ENCODE measurements at regions not wholly inside any gene's neighbourhood (a gene's known extent, or its start where the extent isn't known, plus 50 kb on each side); places are given as distances from the start of the nearest gene placed in this dataset.

DNA sequence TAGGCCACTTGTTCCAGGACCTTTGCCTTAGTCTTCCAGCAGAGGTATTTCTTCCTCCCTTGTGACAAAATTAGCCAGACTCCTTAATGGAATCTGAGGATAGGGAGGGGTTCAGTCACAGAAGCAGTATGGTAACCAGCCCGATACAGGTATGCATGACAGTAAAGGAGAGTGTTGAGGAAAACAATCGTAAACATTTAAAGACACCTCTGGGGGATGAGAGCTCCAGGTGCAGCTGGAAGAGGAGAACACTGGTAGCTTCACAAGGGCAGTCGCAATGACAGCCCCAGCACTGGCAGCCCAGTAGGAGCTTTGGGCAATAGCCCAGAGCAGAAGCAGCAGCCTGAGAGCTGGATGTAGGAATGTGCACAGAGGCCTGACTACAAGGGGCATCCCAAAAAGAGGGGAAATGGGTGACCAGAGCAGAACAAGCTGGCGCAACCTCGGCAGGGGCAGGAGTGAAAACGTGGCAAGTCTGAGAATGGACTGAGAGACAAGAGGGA is 344.9 kb upstream of the JAG1 start:
- TF ChIP-seq SP1 (IDR thresholded peaks at IDR 0.05; ENCODE audit: low read depth), result no peak
- TF ChIP-seq, protein P1, sequence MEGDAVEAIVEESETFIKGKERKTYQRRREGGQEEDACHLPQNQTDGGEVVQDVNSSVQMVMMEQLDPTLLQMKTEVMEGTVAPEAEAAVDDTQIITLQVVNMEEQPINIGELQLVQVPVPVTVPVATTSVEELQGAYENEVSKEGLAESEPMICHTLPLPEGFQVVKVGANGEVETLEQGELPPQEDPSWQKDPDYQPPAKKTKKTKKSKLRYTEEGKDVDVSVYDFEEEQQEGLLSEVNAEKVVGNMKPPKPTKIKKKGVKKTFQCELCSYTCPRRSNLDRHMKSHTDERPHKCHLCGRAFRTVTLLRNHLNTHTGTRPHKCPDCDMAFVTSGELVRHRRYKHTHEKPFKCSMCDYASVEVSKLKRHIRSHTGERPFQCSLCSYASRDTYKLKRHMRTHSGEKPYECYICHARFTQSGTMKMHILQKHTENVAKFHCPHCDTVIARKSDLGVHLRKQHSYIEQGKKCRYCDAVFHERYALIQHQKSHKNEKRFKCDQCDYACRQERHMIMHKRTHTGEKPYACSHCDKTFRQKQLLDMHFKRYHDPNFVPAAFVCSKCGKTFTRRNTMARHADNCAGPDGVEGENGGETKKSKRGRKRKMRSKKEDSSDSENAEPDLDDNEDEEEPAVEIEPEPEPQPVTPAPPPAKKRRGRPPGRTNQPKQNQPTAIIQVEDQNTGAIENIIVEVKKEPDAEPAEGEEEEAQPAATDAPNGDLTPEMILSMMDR (IDR thresholded peaks at IDR 0.05 in 2 of 3, conservative IDR thresholded peaks at IDR 0.05 in 1 of 3; ENCODE audit: borderline replicate concordance in 1 of 3, insufficient read depth in 1 of 3, low read depth in 2 of 3, low read length in 2 of 3), result no peak
- no peak for TF ChIP-seq POLR2AphosphoS5 (IDR thresholded peaks at IDR 0.05; ENCODE audit: low read depth, low read length)
